HCT116 (cell line): ENCODE measurements at regions not wholly inside any gene's neighbourhood (a gene's known extent, or its start where the extent isn't known, plus 50 kb on each side); places are given as distances from the start of the nearest gene placed in this dataset.

Experiments
- ATAC-seq: fragments of 200-7000 bp; cut with Tn5 transposase; 2 replicates; pipeline ENCODE4 v1.9.1; 2020; ENCODE audit warnings: mild to moderate bottlenecking, moderate library complexity
- BruUV-seq: library from RNA; stranded (reverse); fragments of 400-500 nt; replicated peaks from 2 replicates; lab custom pipeline; 2021; lab: Mats Ljungman, UMichigan
- CTCF ChIA-PET: fragments of 300-600 bp; sonication (Branson Sonifier 250); formaldehyde crosslinking; loops from one replicate; lab custom pipeline; 2021; ENCODE audit warnings: antibody characterized with exemption; lab: Charles Lee
- POLR2A ChIA-PET: fragments of 300-600, 350-600 bp; sonication (Branson Sonifier 250); formaldehyde crosslinking; loops from one replicate; lab custom pipeline; 2021; ENCODE audit warnings: antibody characterized with exemption; lab: Charles Lee
- RAD21 ChIA-PET, 2 experiments: fragments of 300-600 bp; sonication (Branson Sonifier 250); formaldehyde crosslinking; loops; one replicate each; lab custom pipeline; 2023; ENCODE audit warnings: low total read pairs in 2 of 2; ENCODE audit not compliant: uncharacterized antibody in 2 of 2, unreplicated experiment in 2 of 2, low non-redundant PET in 1 of 2; lab: Charles Lee
- DNase-seq: peaks from one replicate; pipeline ENCODE4 v3.0.0-alpha.2; 2010; ENCODE audit warnings: low read depth, low spot score
- H2AFZ ChIP-seq: fragments of 200-600 bp; shearing (Covaris generic), sonication (generic); 2 replicates; pipeline ENCODE4 v1.6.1; 2017; ENCODE audit warnings: low read depth, mixed run types, mixed read lengths, antibody characterized with exemption, low read length; ENCODE audit not compliant: poor library complexity, severe bottlenecking
- H3K27ac ChIP-seq: 2 replicates; pipeline ENCODE4 v1.5.1; 2012; ENCODE audit warnings: low read depth, low read length
- H3K27me3 ChIP-seq: fragments of 200-600 bp; sonication (generic); 2 replicates; pipeline ENCODE4 v1.6.1; 2016; ENCODE audit warnings: mixed run types, low read length, mixed read lengths; ENCODE audit not compliant: insufficient read depth
- H3K36me3 ChIP-seq, 2 experiments: fragments of 200-500 bp in 1 of 2; fragments of 200-600 bp in 1 of 2; sonication (Bioruptor generic) in 1 of 2; sonication (generic) in 1 of 2; 2 replicates each; pipeline versions ENCODE4 v1.5.1 to v1.6.1; 2014 to 2016; ENCODE audit warnings: low read length in 2 of 2, inconsistent platforms in 1 of 2, mixed read lengths in 1 of 2, mixed run types in 1 of 2; ENCODE audit not compliant: insufficient read depth in 2 of 2, control insufficient read depth in 1 of 2
- H3K4me1 ChIP-seq, 2 experiments: fragments of 200-600 bp in 1 of 2; sonication (generic) in 1 of 2; 2 replicates each; pipeline versions ENCODE4 v1.5.1 to v1.6.1; 2012 to 2017; ENCODE audit warnings: low read length in 2 of 2, inconsistent platforms in 1 of 2, mild to moderate bottlenecking in 1 of 2, mixed read lengths in 1 of 2, mixed run types in 1 of 2, moderate library complexity in 1 of 2; ENCODE audit not compliant: insufficient read depth in 2 of 2, control insufficient read depth in 1 of 2
- H3K4me2 ChIP-seq: fragments of 200-600 bp; sonication (generic); 2 replicates; pipeline ENCODE4 v1.6.1; 2017; ENCODE audit warnings: mixed run types, low read length, mixed read lengths
- H3K4me3 ChIP-seq, 2 experiments: fragments of 200-600 bp in 1 of 2; sonication (generic) in 1 of 2; replicated peaks in 1 of 2; 2 replicates each; pipeline ENCODE4 v1.5.1; 2011 to 2016; ENCODE audit warnings: low read length in 2 of 2, control low read depth in 1 of 2, low read depth in 1 of 2, mild to moderate bottlenecking in 1 of 2, mixed read lengths in 1 of 2, mixed run types in 1 of 2
- H3K79me2 ChIP-seq: fragments of 200-600 bp; sonication (generic); 2 replicates; pipeline ENCODE4 v1.6.1; 2017; ENCODE audit warnings: mild to moderate bottlenecking, mixed run types, low read length, moderate library complexity, mixed read lengths; ENCODE audit not compliant: insufficient read depth
- H3K9ac ChIP-seq: fragments of 200-600 bp; sonication (generic); 2 replicates; pipeline ENCODE4 v1.6.1; 2016; ENCODE audit warnings: low read length, mixed read lengths
- H3K9me2 ChIP-seq: fragments of 200-600 bp; sonication (generic), shearing (Covaris generic); 2 replicates; pipeline ENCODE4 v1.6.1; 2017; ENCODE audit warnings: mixed run types, mild to moderate bottlenecking, moderate library complexity; ENCODE audit not compliant: insufficient read depth
- H3K9me3 ChIP-seq, 2 experiments: fragments of 200-500 bp in 1 of 2; fragments of 200-600 bp in 1 of 2; sonication (Bioruptor generic) in 1 of 2; sonication (generic) in 1 of 2; 2 replicates each; pipeline ENCODE4 v1.6.1; 2014 to 2017; ENCODE audit warnings: low read length in 2 of 2, mixed read lengths in 2 of 2, inconsistent platforms in 1 of 2, low read depth in 1 of 2, mild to moderate bottlenecking in 1 of 2, mixed run types in 1 of 2, moderate library complexity in 1 of 2; ENCODE audit not compliant: control insufficient read depth in 1 of 2, insufficient read depth in 1 of 2
- H4K20me1 ChIP-seq: fragments of 200-600 bp; sonication (generic), shearing (Covaris generic); 2 replicates; pipeline ENCODE4 v1.6.1; 2017; ENCODE audit warnings: mixed run types, mild to moderate bottlenecking, moderate library complexity; ENCODE audit not compliant: insufficient read depth
- CEBPB ChIP-seq: IDR thresholded peaks from 2 replicates; pipeline ENCODE4 v1.6.1; 2012; ENCODE audit warnings: low read depth
- CTCF ChIP-seq, 3 experiments: fragments of 200-600 bp in 1 of 3; sonication (generic) in 1 of 3; IDR thresholded peaks in 2 of 3; conservative IDR thresholded peaks in 1 of 3; 2 replicates each; pipeline ENCODE4 v1.5.1; 2012 to 2017; ENCODE audit warnings: low read depth in 2 of 3, low read length in 2 of 3, antibody characterized with exemption in 1 of 3, borderline replicate concordance in 1 of 3, control low read depth in 1 of 3, mild to moderate bottlenecking in 1 of 3, mixed read lengths in 1 of 3, mixed run types in 1 of 3, moderate library complexity in 1 of 3; ENCODE audit not compliant: insufficient read depth in 1 of 3
- EGR1 ChIP-seq: IDR thresholded peaks from 2 replicates; pipeline ENCODE4 v1.6.1; 2012; ENCODE audit warnings: low read depth
- ELF1 ChIP-seq: IDR thresholded peaks from 2 replicates; pipeline ENCODE4 v1.6.1; 2012; ENCODE audit warnings: low read depth, borderline replicate concordance
- FOSL1 ChIP-seq: IDR thresholded peaks from 2 replicates; pipeline ENCODE4 v1.6.1; 2012; ENCODE audit warnings: low read depth
- JUND ChIP-seq: IDR thresholded peaks from 2 replicates; pipeline ENCODE4 v1.6.1; 2012
- POLR2A ChIP-seq: IDR thresholded peaks from 2 replicates; pipeline ENCODE4 v1.7.0; 2011; ENCODE audit warnings: borderline replicate concordance; ENCODE audit not compliant: insufficient read depth, insufficient read length; ENCODE audit errors: extremely low read depth
- RAD21 ChIP-seq: IDR thresholded peaks from 2 replicates; pipeline ENCODE4 v1.6.1; 2012; ENCODE audit warnings: low read depth, mild to moderate bottlenecking
- REST ChIP-seq: IDR thresholded peaks from 2 replicates; pipeline ENCODE4 v1.6.1; 2012; ENCODE audit warnings: low read depth
- YY1 ChIP-seq: IDR thresholded peaks from 2 replicates; pipeline ENCODE4 v1.6.1; 2011; ENCODE audit warnings: low read length, low read depth, moderate library complexity, mild to moderate bottlenecking; ENCODE audit not compliant: insufficient replicate concordance; ENCODE audit errors: extremely low read depth
- ZBTB33 ChIP-seq: IDR thresholded peaks from 2 replicates; pipeline ENCODE4 v1.6.1; 2011; ENCODE audit warnings: mild to moderate bottlenecking, low read length, moderate library complexity; ENCODE audit not compliant: insufficient replicate concordance; ENCODE audit errors: extremely low read depth
- ZFX ChIP-seq: fragments of 450-650 bp; IDR thresholded peaks from 2 replicates; pipeline ENCODE4 v1.6.1; 2017
- ZNF274 ChIP-seq: fragments of 200-500 bp; sonication (Bioruptor generic); IDR thresholded peaks from 2 replicates; pipeline ENCODE4 v1.6.1; 2014; ENCODE audit warnings: mild to moderate bottlenecking, low read depth, low read length, inconsistent platforms
- intact Hi-C: fragments of 100-400 bp; cut with micrococcal nuclease; formaldehyde crosslinking; loops from 2 replicates; pipeline ENCODE4 v1.10.0; 2022

- ATAC-seq (no peak), DNase-seq (no peak)
- H4K20me1 ChIP-seq: no peaks in the 10 kb centered on the region
- H3K27ac ChIP-seq: no peak overlapping the region
- no peaks in the 10 kb centered on the region for H3K79me2 ChIP-seq
- RAD21 ChIA-PET: no interaction called here
- no peak overlapping the region for H3K4me3 ChIP-seq
- intact Hi-C loops: no loop called here
- POLR2A ChIA-PET: no interaction called here
- H3K4me1 ChIP-seq: no peaks in the 10 kb centered on the region
- H3K9me2 ChIP-seq: no peaks in the 10 kb centered on the region
- peaks cover 4 to 13% of the 10 kb centered on the region in 2 experiments; a peak in 3 of 4 replicates for H3K9me3 ChIP-seq
- TF ChIP-seq CTCF (IDR thresholded peaks at IDR 0.05 in 2 of 3, conservative IDR thresholded peaks at IDR 0.05 in 1 of 3; ENCODE audit: borderline replicate concordance in 1 of 3, insufficient read depth in 1 of 3, low read depth in 2 of 3, low read length in 2 of 3) (no peak), RAD21 (no peak), POLR2A (no peak), EGR1 (no peak), ELF1 (no peak), YY1 (no peak), JUND (no peak), CEBPB (no peak), ZFX (no peak), FOSL1 (no peak), ZNF274 (no peak), ZBTB33 (no peak), REST (no peak)
- H3K4me2 ChIP-seq: no peak overlapping the region
- BruUV-seq: no TSS peak
- no peak overlapping the region for H3K9ac ChIP-seq
- no peaks in the 10 kb centered on the region for H3K36me3 ChIP-seq
- CTCF ChIA-PET: no interaction called here
- H3K27me3 ChIP-seq: no peaks in the 10 kb centered on the region
- no peak overlapping the region for H2AFZ ChIP-seq
Measured at GRCh38 chr5:25427240-25427639, 782.5 kb upstream of the CDH10 start.
